Hepatocyte (in vitro differentiated cells): ENCODE measurements at regions not wholly inside any gene's neighbourhood (a gene's known extent, or its start where the extent isn't known, plus 50 kb on each side); places are given as distances from the start of the nearest gene placed in this dataset.

ENCODE experiments used
- EZH2phosphoT487 ChIP-seq: fragments of 200-600 bp; sonication (generic); IDR thresholded peaks from one replicate; pipeline ENCODE4 v1.6.1; 2018; ENCODE audit warnings: antibody characterized with exemption, mild to moderate bottlenecking, low read depth, moderate library complexity; ENCODE audit not compliant: unreplicated experiment, severe bottlenecking
- TF ChIP-seq, protein P1 (sequence below): fragments of 200-600 bp; sonication (generic); IDR thresholded peaks from 2 replicates; pipeline ENCODE4 v1.5.1; 2016; ENCODE audit warnings: antibody characterized with exemption, mild to moderate bottlenecking; ENCODE audit not compliant: poor library complexity

DNA sequence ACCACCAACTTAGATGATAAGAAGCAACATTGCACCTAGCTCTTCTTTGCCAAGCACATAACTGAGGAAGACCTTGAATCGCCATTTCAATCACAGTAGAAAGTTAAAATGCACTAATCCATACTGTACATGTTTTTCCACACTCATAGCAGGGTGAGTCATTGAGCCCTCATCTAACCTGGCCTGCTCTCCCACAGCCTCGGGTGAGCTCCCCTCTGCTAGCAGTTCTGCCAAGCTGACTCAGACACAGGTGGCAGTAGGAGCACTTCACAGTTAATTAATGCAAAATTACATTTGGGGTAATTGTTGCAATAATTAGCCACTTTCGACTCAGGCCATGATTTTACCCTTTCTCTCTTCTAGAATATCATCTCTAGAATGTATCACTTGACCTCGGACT, 1632.8 kb upstream of the CELF4 start:
- TF ChIP-seq, protein P1, sequence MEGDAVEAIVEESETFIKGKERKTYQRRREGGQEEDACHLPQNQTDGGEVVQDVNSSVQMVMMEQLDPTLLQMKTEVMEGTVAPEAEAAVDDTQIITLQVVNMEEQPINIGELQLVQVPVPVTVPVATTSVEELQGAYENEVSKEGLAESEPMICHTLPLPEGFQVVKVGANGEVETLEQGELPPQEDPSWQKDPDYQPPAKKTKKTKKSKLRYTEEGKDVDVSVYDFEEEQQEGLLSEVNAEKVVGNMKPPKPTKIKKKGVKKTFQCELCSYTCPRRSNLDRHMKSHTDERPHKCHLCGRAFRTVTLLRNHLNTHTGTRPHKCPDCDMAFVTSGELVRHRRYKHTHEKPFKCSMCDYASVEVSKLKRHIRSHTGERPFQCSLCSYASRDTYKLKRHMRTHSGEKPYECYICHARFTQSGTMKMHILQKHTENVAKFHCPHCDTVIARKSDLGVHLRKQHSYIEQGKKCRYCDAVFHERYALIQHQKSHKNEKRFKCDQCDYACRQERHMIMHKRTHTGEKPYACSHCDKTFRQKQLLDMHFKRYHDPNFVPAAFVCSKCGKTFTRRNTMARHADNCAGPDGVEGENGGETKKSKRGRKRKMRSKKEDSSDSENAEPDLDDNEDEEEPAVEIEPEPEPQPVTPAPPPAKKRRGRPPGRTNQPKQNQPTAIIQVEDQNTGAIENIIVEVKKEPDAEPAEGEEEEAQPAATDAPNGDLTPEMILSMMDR: no peak
- TF ChIP-seq EZH2phosphoT487: no peak
